Activated CD8-positive, alpha-beta T cell treated with anti-CD3 and anti-CD28 coated beads for 36 hours (primary cell): ENCODE measurements at regions not wholly inside any gene's neighbourhood (a gene's known extent, or its start where the extent isn't known, plus 50 kb on each side); places are given as distances from the start of the nearest gene placed in this dataset.

Source experiments
- ATAC-seq: fragments of 200-7000 bp; cut with Tn5 transposase; one replicate; pipeline ENCODE4 v1.10.0; 2021; ENCODE audit warnings: mild to moderate bottlenecking, moderate library complexity
- CTCF ChIA-PET: fragments of 350-600 bp; sonication (Branson Sonifier 250); formaldehyde crosslinking; loops from one replicate; lab custom pipeline; 2021; ENCODE audit warnings: antibody characterized with exemption; lab: Charles Lee
- POLR2A ChIA-PET: fragments of 350-600 bp; sonication (Branson Sonifier 250); formaldehyde crosslinking; loops from one replicate; lab custom pipeline; 2021; ENCODE audit warnings: antibody characterized with exemption; lab: Charles Lee
- DNase-seq: peaks from one replicate; pipeline ENCODE4 v3.0.0-alpha.2; 2020
- H3K27ac Mint-ChIP-seq: one replicate; pipeline ENCODE4 v1.8.0; 2021; ENCODE audit warnings: mild to moderate bottlenecking, mixed read lengths
- H3K27me3 Mint-ChIP-seq: one replicate; pipeline ENCODE4 v1.8.0; 2021; ENCODE audit warnings: mixed read lengths
- H3K36me3 Mint-ChIP-seq: one replicate; pipeline ENCODE4 v1.8.0; 2021; ENCODE audit warnings: low read depth, mixed read lengths
- H3K4me1 Mint-ChIP-seq: one replicate; pipeline ENCODE4 v1.8.0; 2021; ENCODE audit warnings: low read depth, mixed read lengths
- H3K4me3 Mint-ChIP-seq: one replicate; pipeline ENCODE4 v1.8.0; 2021; ENCODE audit warnings: mild to moderate bottlenecking, moderate library complexity, mixed read lengths
- H3K9me3 Mint-ChIP-seq: one replicate; pipeline ENCODE4 v1.8.0; 2021; ENCODE audit warnings: mixed read lengths
- intact Hi-C: fragments of 100-400 bp; cut with micrococcal nuclease; formaldehyde crosslinking; loops from one replicate; pipeline ENCODE4 v1.10.0; 2022
- TF ChIP-seq, protein P1 (sequence below): fragments of 200-600 bp; IDR thresholded peaks from one replicate; pipeline ENCODE4 v1.8.0; 2022; ENCODE audit warnings: antibody characterized with exemption, mild to moderate bottlenecking

DNA sequence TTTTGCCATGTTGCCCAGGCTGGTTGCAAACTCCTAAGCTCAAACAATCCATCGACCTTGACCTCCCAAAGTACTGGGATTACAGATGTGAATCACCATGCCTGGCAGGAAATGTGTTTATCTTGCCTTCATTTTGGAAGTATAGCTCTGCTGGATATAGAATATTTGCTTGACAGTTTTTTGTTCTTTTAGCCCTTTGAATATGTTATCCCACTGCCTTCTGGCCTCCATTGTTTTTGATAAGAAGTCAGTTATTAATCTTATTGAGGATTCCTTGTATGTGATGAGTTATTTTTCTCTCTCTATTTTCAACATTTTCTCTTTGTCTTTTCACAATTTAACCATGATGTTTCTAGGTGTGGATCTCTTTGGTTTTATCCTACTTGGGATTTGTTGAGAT is 112.9 kb upstream of the RAB3GAP2 start:
- CTCF ChIA-PET = no interaction called here
- Mint-ChIP-seq H3K4me1 (no peaks in the 10 kb centered on the region), H3K27me3 (peaks cover 11% of the 10 kb centered on the region), H3K27ac (no peak overlapping the region), H3K36me3 (no peaks in the 10 kb centered on the region), H3K9me3 (peaks cover 4% of the 10 kb centered on the region), H3K4me3 (no peak overlapping the region)
- no peak for DNase-seq
- no peak for ATAC-seq
- intact Hi-C loops = no loop called here
- TF ChIP-seq, protein P1, sequence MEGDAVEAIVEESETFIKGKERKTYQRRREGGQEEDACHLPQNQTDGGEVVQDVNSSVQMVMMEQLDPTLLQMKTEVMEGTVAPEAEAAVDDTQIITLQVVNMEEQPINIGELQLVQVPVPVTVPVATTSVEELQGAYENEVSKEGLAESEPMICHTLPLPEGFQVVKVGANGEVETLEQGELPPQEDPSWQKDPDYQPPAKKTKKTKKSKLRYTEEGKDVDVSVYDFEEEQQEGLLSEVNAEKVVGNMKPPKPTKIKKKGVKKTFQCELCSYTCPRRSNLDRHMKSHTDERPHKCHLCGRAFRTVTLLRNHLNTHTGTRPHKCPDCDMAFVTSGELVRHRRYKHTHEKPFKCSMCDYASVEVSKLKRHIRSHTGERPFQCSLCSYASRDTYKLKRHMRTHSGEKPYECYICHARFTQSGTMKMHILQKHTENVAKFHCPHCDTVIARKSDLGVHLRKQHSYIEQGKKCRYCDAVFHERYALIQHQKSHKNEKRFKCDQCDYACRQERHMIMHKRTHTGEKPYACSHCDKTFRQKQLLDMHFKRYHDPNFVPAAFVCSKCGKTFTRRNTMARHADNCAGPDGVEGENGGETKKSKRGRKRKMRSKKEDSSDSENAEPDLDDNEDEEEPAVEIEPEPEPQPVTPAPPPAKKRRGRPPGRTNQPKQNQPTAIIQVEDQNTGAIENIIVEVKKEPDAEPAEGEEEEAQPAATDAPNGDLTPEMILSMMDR = no peak
- POLR2A ChIA-PET = no interaction called here

- H3K27ac Mint-ChIP-seq = no peak overlapping the region
- ATAC-seq = no peak
- CTCF ChIA-PET = no interaction called here
These were observed 110.7 kb upstream of the RAB3GAP2 start for GRCh38 chr1:220382994-220383393.

DNA sequence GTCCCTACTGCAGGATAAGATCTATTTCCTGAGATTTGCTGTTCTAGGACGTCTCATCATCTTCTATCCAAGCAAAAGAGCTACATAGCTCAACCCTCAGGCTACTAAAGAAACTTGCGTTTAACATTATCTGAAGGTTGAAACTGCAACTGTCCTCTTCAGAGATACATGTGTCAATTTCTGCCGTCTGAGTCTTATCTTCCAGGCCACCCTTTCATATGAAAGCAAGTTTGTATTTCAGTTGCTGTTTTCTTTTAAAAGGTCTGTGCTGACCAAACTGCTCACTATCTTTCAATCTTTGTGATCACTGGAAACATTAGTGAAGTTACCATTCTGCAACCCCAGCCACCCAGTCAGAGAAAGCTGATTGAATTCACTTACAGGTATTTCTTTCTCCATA is 108.6 kb upstream of the RAB3GAP2 start:
- peaks cover 7% of the 10 kb centered on the region for H3K9me3 Mint-ChIP-seq
- ChIA-PET CTCF (no interaction called here), POLR2A (no interaction called here)
- H3K4me1 Mint-ChIP-seq = no peaks in the 10 kb centered on the region
- no peak for DNase-seq
- TF ChIP-seq, protein P1 = no peak
- no peaks in the 10 kb centered on the region for H3K36me3 Mint-ChIP-seq
- no peak for ATAC-seq
- H3K27ac Mint-ChIP-seq = no peak overlapping the region
- peaks cover 6% of the 10 kb centered on the region for H3K27me3 Mint-ChIP-seq
- H3K4me3 Mint-ChIP-seq = no peak overlapping the region
- intact Hi-C loops = no loop called here

More at GRCh38 chr1:220382994-220383393, 110.7 kb upstream of the RAB3GAP2 start:
- no peak for DNase-seq
- intact Hi-C loops = no loop called here
- TF ChIP-seq, protein P1 = no peak
- POLR2A ChIA-PET = no interaction called here
- peaks cover 7% of the 10 kb centered on the region for H3K9me3 Mint-ChIP-seq
- no peaks in the 10 kb centered on the region for H3K36me3 Mint-ChIP-seq
- no peak overlapping the region for H3K4me3 Mint-ChIP-seq
- no peaks in the 10 kb centered on the region for H3K4me1 Mint-ChIP-seq
- H3K27me3 Mint-ChIP-seq = peaks cover 5% of the 10 kb centered on the region

- H3K4me1 Mint-ChIP-seq = no peaks in the 10 kb centered on the region
- no peak overlapping the region for H3K4me3 Mint-ChIP-seq
- TF ChIP-seq, protein P1 = no peak
- peaks cover 7% of the 10 kb centered on the region for H3K27me3 Mint-ChIP-seq
- no peak for DNase-seq
- CTCF ChIA-PET = interaction anchor here (1.0 kb wide), 1 partner anchor 14 kb away, joined by 3 read pairs; no protein-coding TSS in a partner anchor
- H3K27ac Mint-ChIP-seq = no peak overlapping the region
- H3K36me3 Mint-ChIP-seq = no peaks in the 10 kb centered on the region
- intact Hi-C loops = no loop called here
- H3K9me3 Mint-ChIP-seq = peaks cover 7% of the 10 kb centered on the region
- ATAC-seq = no peak
- POLR2A ChIA-PET = no interaction called here
These were observed 106.5 kb upstream of the RAB3GAP2 start for GRCh38 chr1:220378571-220379302.

- POLR2A ChIA-PET = no interaction called here
- CTCF ChIA-PET = interaction anchor here (1.3 kb wide), 1 partner anchor 11 kb away, joined by 4 read pairs; no protein-coding TSS in a partner anchor
- Mint-ChIP-seq H3K4me3 (no peak overlapping the region), H3K36me3 (no peaks in the 10 kb centered on the region), H3K27me3 (peaks cover 13% of the 10 kb centered on the region), H3K9me3 (peaks cover 7% of the 10 kb centered on the region), H3K4me1 (no peaks in the 10 kb centered on the region), H3K27ac (no peak overlapping the region)
- intact Hi-C loops = no loop called here
- TF ChIP-seq, protein P1 = no peak
- DNase-seq (no peak), ATAC-seq (no peak)
These were observed 103.5 kb upstream of the RAB3GAP2 start for GRCh38 chr1:220375715-220376114.
